Right lung (tissue), 2 donors: ENCODE measurements at regions not wholly inside any gene's neighbourhood (a gene's known extent, or its start where the extent isn't known, plus 50 kb on each side); places are given as distances from the start of the nearest gene placed in this dataset.
"Not testable (repeated sequence)": the region's sequence is repeated elsewhere in the genome, so short reads cannot be mapped to it uniquely, and the experiment has no call there.

Experiments used
- DNase-seq, 2 donors: peaks; one replicate each; pipeline ENCODE4 v3.0.0-alpha.2; 2013

DNA sequence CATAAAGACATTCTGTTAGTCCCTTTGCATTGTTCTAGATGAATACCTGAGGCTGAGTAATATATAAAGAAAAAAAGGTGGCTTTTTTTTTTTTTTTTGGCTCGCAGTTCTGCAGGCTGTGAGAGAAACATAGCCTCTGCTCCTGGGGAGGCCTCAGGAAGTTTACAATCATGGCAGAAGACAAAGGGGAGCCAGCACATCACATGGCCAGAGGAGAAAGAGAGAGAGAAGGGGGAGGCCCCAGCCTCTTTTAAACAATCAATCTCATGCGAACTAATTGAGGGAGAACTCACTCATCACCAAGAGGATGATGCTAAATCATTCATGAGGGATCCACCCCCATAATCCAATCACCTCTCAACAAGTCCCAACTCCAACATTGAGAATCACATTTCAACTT, 364.0 kb upstream of the EPHA5 start:
- no peak for DNase-seq

DNA sequence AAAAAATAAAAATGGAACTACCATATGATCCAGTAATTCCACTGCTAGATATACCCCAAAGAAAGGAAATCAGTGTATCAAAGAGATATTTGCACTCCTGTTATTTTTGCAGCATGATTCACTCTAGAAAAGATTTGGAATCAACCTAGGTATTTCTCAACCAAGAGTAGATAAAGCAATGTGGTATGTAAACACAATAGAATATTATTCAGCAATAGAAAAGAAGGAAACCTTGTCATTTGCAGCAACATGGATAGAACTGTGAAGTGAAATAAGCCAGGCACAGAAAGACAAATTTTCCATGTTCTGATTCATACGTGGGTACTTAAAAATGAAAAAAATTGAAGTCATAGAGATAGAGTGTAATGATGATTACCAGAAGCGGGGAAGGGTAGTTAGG, 362.3 kb upstream of the EPHA5 start:
- DNase-seq: no peak

DNA sequence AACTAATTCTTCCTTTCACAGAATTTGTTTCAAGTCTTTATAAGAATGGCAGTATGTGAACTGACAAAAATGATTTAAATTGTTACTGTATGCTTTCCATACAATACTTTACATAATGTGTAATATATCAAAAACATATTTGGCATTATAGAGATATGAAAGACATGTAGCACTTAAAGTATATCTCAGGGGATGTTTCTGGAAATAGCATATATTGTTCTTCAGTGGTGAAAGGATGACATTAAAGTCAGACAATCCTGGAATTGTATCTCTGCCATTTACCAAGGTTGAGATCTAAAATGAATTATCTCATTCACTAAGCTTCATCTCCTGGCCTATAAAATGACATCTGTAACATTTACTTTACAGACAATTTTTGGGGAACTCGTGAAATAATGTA, 358.4 kb upstream of the EPHA5 start:
- no peak for DNase-seq

DNA sequence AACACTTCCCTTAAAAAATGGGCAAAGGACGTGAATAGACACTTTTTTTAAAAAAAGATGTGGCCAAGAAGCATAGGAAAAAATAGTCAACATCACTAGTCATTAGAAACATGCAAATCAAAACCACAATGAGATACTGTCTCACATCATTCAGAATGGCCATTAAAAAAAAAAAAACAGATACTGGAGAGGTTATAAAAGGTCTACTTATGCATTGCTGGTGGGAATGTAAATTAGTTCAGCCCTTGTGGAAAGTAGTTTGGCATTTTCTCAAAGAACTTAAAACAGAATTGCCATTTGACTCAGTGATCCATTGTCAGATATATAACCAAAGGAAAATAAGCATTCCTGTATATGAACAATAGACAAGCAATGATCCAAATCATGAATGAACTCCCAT, 352.8 kb upstream of the EPHA5 start:
- no peak for DNase-seq

DNA sequence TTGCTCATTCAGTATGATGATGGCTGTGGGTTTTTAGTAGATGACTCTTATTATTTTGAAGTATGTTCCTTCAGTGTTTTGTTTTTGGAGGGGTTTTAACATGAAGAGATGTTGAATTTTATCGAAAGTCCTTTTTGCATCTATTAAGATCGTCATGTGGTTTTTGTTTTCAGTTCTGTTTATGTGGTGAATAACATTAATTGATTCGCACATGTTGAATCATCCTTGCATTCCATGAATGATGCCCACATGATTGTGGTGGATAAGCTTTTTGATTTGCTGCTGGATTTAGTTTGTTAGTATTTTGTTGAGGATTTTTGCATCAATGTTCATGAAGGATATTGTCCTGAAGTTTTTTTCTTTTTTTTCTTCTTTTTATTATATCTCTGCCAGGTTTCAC, 347.4 kb upstream of the EPHA5 start:
- DNase-seq: no peak

DNA sequence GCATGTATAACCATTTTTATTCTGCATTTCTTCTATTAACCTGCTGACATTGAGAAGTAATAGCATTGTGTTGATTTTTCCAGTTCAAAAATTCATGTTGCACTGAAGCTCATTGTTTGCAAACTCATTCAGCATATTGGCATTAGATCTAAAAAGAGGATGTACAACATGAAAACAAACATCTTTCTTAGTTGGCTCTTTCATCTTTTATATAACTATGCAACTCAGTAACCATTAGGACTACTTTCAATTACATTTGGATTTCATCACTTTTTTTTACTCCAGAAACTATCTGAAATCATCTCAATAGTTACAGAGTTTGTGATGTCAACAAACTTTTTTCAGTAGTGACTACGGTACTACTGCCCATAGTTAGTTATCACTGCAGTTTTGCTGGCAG, 346.0 kb upstream of the EPHA5 start:
- no peak for DNase-seq

DNA sequence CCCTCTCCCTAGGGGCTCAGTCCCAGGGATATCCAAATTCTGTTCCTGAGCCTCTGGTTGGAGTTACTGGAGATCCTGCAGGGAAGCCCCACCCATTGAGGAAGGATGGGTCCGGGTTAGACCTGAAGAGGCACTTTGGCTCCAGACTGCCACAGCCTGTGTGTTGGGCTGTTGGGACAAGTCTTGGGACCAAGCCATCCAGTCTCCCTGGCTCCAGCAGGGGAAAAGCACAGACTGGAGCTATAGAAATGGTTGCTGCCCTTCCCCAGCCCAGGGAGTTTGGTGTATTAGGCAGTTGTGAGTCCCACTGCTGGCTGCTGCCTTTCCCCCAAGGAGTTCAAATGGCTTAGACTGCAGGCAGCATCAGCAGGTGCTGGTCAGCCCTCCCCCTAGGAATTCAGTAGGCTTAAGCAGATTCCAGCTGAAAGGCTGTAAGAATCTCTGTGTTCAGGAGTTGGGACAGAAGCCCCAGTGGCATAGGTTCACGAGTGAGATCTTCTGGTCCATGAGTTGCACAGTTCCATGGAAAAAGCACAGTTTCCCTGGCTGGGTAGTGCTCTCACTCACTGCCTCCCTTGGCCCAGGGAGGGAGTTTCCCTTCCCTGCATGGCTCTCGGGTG, 344.0 kb upstream of the EPHA5 start:
- DNase-seq: no peak

DNA sequence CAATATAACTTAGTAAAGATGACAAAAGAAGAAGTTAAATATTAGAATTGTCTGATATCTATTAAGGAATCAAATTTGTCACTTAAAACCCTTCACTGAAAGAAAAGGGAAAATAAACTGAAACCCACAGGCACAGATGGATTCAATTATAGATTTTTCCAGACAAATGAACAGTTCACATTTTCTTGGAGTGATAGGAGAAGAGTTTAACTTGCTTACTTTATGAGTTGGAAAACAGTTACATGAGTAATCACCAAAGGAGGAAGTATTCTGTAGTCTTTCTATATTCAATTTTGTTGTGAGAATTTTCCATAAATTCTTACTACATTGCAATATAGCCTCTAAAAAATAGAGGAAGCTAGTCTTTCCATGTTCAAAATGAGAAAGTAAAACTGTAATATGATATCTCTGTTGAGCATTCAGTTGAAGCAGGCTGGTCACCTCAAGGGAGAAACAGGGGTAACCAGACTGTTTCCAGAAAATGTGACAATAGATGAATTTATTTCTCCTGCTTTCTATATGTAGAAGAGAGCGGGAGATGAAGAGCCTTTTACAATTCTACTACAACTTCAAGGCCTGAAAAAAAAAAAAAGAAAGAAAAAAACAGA, 330.3 kb upstream of the EPHA5 start:
- no peak for DNase-seq

DNA sequence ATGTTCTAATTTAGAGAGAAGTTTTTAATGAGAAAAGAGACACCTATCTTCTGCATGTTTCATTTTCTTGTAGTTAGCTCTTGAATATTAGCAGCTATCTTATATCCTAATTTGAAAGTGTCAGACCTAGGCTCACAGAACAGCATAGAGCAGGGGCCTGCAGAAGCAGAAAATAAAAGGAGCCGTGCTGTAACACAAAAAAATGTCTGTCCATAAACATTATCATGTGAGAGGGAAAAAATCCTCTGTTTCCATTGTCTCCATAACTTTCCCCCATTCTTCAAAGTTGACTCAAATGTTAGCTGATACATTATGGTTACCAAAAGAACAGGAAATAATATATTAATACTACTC, 329.2 kb upstream of the EPHA5 start:
- DNase-seq: no peak

DNA sequence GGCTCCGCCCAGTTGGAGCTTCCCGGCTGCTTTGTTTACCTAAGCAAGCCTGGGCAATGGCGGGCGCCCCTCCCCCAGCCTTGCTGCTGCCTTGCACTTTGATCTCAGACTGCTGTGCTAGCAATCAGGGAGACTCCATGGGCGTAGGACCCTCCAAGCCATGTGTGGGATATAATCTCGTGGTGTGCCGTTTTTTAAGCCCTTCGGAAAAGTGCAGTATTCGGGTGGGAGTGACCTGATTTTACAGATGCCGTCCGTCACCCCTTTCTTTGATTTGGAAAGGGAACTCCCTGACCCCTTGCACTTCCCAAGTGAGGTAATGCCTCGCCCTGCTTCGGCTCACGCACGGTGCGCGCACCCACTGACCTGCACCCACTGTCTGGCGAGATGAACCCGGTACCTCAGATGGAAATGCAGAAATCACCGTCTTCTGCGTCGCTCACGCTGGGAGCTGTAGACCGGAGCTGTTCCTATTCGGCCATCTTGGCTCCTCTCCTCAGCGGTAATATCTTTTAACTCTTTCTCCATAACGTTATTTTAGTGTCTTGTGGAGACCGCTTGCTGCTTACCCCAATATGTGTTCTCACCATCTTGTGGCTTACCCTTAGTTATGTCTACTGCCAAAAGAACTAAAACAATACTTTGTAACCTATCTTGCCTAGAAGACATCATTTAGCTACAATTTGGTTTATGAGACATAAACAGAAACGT, 328.7 kb upstream of the EPHA5 start:
- not testable (repeated sequence) for DNase-seq

DNA sequence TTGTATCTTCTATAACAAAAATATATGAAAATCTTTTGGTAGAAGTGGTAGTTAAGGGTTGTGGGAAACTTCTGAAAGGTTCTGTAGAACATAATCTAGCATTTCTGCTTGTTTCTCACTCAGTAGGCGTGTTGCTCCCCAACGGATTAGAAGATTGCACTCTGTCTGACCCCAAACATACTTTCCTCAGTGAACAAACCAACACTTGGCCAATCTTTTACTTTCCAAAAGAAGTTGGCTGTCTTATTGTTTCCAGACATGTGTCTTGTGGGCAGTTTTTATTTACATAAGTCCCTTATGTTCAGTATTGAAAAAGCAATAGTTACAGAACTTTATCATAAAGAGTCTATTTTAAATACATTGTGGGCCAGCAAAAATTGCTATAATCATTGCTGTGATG, 312.8 kb upstream of the EPHA5 start:
- no peak for DNase-seq

DNA sequence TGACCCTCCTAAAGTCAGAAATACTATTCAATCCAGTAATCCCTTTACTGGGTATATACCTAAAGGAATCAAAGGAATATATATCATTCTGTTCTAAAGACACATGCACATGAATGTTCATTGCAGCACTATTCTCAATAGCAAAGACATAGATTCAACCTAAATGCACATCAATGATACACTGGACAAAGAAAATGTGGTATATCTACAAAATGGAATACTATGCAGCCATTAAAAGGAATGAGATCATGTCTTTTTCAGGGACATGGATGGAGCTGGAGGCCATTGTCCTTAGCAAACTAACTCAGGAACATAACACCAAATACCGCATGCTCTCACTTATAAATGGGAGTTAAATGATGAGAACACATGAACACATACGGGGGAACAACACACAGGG, 306.0 kb upstream of the EPHA5 start:
- DNase-seq: no peak

DNA sequence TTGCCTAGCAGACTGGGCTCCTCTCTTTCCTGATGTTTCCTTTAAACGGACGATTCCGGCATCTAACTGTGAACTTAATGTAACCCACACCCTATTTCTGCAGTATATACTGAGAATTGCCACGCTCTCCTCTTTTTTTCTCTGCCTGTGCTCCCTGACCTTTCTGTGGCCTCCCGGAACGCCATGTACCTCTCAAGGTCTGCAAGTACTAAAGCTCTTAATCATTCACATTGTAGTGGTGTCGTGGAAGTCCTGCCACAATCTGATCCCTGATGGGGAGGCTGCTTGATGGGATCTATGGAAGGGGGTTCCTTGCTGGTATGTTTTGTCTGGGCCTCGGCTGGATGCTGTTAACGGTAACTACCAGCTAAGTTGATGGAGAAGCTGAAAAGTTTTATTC, 302.9 kb upstream of the EPHA5 start:
- DNase-seq: no peak

DNA sequence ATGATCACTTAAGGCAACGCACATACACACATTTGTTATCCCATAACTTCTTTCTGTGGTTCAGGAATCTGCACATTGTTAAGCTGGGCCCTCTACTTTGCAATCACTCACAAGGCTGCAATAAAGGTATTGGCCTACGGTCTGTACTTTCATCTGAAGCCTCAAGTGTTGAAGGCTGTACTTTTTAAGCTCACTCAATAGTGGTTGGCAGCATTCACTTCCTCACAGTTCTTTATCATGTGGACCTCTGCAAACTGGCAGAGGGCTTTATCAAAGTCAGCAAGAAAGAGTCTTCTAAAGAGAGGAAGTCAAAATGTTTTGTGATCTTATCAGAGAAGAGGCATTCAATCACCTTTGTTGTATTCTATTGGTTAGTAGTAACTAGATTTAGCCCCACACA, 301.4 kb upstream of the EPHA5 start:
- no peak for DNase-seq

DNA sequence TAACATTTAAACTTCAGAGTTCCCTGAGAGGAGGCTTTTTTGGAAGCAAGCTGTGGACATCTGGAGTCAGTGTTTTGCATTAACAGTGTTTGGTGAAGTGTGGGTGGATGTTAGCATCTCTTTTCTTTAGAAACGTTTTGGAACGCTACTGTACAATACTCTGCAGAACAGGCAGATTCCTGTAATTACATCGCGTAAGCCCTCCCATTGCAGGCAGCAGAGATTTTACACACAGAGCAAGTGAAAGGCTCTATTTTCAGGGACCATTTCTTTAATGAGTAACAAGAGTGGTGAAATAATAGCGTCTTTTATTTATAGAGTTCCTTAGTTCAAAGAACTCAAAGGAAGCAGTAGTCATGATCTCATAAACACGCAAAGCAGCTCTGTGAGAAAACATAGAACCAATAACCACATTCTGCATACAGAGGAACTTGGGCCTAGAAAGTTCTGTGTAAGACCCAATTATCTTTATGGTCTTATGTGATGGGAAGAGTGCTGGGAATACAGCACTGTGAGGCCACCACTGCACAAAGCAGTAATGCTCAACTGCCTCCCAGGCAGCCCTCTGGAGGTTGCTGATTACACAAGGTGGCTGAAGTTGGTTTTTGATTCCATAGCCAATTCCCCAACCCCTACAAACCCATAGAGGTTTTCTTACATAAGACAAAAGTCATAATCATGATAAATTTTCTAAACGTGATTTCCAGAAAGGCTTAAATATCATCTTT, 298.7 kb upstream of the EPHA5 start:
- peak in 1 of 2 donors; percentile 7 for DNase-seq

DNA sequence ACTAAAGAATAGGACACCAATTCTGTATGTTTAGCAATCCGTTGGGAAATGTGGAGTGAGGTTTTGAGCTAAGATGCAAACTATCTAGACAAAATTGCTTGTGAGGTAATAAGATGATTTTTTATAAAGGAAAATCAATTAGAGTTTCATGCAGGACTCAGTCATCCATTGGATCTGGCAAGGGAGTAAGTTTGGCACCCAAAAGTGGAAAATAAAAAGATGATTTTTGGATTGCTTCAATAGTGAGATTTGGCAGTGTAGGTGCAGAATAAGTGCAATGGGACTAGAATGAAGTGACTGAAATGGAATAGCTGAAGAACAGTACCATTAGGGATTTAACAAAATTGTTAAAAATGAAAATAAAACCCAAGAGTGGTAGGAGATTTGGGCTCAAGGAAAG, 290.5 kb upstream of the EPHA5 start:
- DNase-seq: no peak

DNA sequence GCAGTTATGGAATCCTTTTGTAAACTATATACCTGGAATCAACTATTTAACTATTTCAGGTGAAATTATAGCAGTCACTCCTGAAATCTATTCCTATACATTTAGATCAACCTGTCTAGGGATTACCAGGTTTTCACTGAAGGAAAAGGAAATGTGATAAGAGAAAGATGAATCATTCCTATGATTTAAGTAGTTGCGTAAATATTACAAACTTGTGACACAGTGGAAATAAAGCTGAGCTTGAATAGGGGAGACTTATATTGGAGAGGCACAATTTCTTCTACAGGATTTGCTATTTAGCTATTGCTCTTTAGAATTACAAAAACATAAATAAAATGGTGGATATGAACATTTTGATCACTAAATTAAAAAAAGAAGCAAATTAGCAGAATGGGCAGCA, 284.1 kb upstream of the EPHA5 start:
- DNase-seq: no peak

DNA sequence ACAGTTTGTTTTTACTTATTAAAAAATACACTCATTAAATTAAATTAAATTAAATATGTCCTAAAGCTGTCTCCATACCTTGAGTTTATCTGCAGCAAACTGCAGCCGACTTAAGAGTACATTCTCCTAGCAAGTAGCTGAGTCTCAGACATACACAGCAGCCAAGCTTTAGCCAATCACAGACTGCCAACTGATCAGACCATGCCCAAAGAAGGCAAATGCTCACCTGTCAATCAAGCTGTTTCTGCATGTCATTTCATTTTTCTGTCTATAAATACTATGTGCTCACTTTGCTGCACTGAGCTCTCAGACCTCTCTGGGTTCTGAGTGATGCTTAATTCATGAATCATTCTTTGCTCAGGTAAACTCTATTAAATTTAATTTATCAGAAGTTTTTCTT, 280.9 kb upstream of the EPHA5 start:
- no peak for DNase-seq

DNA sequence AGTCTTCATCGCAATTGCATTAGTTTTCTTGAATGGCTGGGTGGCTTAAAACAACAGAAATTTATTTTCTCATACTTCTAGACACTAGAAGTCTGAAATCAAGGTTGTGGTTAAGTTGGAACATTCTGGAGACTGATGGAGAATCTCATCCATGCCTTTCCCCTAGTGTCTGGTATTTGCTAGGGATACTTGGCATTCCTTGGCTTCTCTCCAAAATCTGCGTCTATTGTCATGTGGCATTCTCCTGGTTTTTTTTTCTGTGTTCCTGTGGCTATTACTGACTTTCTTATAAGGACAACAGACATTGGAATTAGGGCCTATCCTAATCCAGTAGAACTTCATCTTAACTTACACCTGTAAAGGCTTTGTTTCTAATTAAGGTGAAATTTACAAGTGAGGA, 272.8 kb upstream of the EPHA5 start:
- DNase-seq: no peak

DNA sequence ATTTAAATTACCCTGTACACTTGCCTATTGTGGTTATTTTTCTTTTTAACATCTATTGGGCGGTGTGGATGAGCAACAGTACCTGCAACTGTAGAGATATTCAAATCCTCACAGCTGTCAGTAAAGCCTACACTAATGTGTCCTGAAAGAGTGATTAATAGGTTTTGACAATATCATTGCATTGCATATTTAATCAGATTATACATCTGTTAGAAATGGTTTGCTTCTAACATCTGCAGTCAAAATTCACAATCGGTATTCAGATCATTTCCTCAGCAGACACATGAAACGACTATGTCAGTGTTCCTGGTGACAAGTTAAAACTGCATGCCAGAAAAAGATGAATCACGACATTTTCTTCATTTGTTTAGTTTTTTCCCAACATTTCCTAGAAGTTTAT, 254.6 kb upstream of the EPHA5 start:
- DNase-seq: no peak

DNA sequence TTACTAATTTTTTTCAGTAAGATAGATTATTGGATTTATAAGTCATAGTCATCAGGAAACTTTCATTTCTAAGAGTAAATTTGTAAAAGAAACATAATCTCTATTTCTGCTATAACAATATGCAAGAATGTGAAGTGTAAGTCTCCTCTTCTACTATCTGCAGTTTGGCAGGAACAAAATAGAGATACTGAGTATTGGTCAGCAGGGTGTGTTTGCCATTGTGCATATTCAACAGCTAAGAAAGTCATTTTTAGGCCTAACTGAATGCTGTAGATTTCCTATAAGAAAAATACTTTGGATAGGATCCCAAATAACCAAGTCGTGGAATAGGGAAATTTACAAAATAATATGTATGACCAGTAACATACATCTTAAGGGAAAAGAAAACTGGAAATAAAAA, 253.3 kb upstream of the EPHA5 start:
- no peak for DNase-seq

DNA sequence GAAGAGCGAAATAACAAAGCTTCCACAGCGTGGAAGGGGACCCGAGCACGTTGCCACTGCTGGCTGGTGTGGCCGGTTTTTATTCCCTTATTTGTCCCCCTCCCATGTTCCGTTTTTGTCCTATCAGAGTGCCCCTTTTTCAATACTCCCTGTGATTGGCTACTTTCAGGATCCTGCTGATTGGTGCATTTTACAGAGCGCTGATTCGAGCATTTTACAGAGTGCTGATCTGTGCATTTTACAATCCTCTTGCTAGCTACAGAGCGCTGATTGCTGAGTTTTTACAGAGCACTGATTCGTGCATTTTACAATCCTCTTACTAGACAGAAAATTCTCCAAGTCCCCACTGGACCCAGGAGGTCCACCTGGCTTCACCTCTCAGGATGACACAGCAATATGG, 250.9 kb upstream of the EPHA5 start:
- no peak for DNase-seq

DNA sequence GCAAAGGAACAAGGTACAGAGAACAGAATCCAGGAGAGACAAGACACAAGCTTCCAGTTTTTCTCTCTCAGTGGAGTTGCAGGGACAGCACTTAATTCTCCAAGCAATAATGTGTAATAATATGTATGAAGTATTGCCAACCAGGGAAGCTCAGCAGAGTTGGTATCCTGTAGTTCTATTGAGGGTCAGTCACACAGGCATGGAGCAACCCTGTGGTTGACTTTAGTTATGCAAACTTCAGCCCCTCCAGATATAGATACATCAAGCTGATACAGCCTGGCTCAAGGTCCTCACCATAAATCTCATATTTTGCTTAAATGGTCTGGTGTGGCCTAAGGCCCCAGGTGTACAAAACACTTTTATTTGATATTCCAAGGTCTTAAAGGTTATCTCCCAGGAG, 248.6 kb upstream of the EPHA5 start:
- no peak for DNase-seq
